NCI-H146 treated with DMSO at 0.1 percent for 48 hours (cell line): ENCODE measurements at regions not wholly inside any gene's neighbourhood (a gene's known extent, or its start where the extent isn't known, plus 50 kb on each side); places are given as distances from the start of the nearest gene placed in this dataset.

Experiments
- DNase-seq: peaks from one replicate; lab custom pipeline; 2025; ENCODE audit not compliant: unreplicated experiment; lab: John Stamatoyannopoulos, UW

DNA sequence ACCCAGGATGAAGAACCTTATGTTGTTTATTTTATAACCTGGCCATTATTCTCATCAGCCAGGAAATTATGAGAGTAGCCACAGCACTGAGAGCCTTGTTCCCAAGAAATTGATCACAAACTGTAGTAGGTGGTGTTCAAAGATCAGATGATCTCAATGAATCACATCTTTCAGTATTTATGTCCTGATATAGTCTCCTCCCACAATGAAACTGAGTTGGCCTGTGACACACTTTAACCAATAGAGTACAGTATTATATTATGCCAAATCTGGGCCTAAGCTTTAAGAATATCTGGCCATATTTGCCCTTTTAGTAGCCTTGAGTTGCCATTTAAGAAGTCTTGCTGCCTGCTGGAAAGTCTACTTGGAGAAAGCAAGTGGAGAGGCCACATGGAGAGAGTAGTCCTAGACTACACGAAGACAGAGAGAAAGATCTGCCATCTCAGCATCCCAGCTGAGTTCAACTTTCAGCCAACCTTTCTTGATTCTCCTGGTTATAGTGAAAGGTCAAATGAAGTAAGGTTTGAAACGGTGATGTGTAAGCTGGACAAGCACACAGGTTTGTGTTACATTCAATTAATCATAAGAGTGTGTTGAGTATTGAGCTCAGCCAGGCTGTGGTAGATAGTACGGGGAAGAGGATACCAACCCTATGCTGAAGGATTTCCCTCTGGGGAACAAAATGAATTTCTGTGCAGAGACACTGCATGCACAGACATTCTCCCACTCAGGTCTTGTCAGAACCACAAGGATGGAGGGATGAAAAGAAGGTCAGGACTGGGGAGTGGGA is 561.8 kb downstream of the SOX6 start:
- no peak for DNase-seq

DNA sequence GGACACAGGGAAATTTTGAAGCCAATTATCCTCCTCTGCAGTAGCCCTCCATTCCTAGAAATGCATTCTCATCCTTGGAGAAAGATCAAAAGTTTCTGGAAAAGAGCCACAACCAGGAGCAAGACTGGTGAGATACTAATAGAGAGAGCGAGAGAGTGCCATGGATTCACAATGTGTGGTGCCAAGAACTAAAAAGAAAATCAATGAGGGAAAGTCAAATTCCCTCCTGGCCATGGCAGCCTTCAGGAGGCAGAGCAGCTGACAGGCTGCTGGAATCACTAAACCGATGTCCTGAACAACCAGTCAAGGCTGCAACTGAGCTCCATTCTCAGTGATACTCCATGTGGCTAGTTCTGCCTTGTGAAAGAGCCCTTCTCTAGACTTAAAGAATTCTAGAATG is 561.0 kb downstream of the SOX6 start:
- DNase-seq, result no peak

DNA sequence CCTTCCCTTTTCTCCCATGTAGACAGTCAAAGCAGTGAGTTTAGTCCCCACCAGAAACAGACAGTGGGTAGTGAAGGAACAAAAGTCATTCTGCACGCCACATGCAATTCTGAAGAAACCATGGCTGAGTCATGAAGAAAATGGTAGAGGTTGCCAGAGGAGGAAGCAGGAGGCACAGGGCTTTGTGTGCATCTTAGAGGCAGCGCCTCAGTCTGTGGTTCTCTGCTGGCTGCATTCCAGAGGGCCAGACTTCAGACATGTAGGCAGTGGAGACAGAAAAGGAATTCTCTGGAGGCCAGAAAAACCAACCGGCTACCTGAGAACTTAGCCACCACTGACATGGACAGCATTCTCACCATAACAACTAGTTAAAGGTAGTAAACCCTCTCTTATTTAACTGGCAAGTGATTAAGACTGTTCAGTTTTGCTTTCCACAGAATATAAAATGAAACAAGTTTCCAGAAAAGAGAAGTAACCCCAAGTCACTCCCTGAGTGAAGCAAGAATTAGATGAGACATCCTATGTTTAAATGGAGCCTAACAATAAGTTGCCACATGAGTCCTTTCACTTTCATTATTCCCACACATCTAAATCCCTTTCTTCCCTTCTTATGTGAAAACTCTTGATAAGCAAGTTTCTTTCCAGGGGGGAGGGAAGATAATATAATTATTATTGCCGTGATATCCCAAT is 556.1 kb downstream of the SOX6 start:
- DNase-seq, result no peak

DNA sequence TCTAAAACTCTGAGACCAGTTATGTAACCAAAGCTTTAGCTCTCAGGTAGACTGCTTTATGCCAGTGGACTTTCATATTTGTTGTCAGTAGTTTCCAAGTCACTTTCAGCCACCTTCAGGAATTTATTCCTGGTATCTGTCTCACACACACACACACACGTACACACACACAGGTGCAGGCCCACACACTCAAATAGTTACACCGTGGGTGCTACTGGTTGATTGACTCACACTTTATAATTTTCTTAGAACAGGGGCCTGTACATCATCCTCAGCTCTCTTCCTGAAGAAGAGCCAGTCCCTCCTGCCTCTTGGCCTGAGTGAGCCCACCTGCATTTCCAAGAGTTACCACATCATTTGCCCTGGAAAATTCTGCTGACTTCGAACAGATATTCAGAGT is 555.2 kb downstream of the SOX6 start:
- no peak for DNase-seq

DNA sequence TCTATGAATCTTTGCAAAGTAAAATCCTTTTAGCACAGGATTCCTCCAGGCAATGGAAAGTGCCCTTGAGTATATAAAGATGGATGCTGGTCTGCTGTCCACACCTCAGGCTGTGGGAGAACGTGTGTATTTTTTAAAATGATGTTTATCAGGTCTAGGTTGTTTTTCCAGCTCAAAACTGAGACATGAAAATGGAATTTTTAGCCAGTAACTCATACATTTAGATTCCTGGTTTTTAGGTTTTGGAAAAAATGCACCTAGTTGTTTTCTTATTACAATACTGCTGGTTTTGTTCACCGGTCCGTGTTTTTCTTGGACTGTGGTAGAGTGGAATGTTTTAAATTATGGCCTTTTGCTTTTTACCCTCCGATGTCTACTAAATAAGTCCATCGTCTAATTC is 554.7 kb downstream of the SOX6 start:
- no peak for DNase-seq

DNA sequence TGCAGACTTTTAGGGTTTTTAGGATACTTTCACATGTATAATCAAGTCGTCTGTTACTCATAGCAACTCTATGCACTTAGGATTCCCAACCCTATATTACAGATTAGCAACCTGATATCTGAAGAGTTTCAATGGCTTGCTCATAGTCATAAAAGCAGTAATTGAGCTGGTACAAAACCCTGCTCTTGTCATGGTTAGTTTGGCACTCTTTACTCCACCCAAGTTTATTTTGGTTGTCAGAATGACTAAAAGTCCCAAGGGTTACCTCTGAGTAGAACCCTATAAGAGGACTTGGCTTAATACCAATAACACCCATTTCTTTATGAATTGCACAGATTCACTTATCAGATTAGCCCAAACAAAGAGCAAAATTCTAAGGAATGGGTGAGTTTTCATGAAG is 550.6 kb downstream of the SOX6 start:
- DNase-seq, result no peak

DNA sequence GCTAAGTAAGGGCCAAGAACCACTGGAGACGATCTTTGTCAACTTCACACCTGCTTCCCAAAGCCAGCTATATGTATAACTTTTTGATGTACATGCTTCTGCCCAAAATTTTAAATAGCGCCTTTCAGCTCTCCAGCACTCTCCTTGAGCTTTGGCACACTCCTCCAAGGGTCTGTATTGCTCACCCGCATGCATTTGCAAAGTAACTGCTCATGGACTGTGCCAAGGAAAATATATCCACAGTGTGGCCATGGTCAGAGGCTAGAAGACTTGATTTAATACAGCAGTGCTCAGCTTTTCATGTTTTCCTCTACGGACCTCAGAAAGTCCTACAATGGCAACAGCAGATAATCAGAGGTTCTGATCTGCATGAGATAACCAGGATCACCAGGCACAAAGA is 550.1 kb downstream of the SOX6 start:
- no peak for DNase-seq

DNA sequence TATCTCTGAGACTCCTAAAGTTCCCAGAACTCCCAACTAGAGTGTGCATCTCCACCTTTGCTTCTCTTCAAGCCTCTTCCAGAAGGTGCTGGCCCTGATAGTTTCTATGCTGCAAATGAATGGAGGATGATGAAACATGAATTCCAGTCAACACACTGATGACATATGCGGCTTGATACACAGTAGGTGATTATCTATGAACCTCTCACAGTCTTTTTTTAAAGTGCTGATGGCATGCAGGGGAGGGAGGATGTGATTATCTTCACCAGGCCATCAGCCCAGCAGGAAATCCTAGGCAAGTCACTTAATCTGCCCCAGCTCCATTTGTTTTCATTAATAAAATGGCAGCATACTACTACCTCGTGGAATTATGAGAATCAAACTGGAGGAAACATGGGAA is 548.5 kb downstream of the SOX6 start:
- DNase-seq, result no peak

DNA sequence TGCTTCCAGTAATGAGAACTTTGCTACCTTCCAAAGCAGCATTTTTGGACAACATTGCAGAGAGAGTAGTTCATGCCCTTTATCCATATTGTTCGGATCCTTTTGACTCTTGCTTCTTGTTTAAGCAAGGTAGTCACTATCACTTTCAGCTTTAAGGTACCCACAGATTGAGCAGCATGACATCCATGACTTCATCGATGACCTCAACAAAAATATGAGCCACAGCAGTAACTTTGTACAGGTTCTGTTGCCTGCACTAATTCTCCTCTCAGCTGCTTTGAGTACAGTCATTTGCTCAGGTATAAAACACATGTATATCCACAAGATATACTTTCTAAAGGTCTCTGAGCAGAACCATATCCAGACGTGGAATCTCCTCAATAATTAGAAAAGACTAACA is 546.3 kb downstream of the SOX6 start:
- no peak for DNase-seq

DNA sequence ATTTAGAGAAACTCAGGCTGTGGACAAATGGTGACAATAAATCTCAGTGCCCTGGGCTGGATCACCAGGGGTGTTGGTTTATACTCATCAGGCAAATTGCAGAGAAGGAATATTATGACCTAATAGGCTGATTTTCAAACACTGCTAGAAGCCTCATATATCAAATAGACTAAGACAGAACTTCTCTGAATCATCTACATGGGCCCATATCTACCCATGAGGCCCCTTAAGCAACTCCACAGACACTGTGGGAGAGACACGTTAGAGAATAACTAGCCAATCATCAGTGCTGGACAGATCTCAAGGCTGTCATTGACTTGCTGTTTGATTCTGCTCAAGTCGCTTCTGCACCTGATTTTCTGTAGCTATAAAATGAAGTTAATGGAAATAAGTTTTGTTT is 545.8 kb downstream of the SOX6 start:
- DNase-seq, result no peak

DNA sequence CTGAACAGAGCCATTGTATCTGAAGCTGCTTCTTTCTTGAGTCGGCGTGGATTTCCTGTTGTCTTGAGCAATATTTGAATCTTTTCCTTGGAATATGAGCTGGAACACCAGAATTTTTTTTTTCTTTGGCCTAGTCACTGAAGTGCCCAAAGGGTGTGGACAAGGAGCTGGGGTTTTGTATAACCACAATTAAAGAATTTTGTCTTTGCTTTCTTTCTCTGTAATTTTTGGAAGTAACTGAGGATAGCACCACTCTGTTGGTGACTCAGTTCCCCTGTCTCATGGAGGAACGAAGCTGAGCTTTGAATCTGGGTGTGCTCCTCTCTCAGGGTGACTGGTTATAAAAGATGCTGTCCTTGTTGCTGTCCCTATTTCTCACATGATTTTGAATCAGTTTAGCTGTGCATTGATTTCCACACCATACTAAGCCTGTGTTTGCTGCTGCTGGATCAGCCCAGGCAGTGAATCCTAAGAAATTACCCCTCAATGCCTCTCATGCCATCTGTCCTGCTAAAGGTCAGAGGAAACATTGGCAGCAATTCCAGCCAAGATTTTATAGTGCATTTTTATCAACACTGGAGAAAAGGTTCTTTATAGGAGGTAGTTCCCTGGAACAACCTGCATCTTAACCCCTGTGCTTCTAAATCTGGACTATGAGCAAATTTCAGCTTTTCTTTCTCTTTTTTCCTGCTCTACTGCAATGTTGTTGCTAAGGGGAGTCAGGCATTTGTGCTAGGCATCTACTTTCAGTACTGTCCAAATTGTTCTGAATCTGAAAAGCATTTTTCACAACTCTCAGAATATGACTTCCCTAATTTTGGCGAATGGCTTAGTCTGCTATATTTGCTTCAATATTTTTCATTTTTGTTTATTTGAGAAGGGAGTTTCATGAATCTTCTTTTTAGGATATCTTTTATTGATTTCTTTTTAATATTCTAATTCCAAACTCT is 540.8 kb downstream of the SOX6 start:
- no peak for DNase-seq

DNA sequence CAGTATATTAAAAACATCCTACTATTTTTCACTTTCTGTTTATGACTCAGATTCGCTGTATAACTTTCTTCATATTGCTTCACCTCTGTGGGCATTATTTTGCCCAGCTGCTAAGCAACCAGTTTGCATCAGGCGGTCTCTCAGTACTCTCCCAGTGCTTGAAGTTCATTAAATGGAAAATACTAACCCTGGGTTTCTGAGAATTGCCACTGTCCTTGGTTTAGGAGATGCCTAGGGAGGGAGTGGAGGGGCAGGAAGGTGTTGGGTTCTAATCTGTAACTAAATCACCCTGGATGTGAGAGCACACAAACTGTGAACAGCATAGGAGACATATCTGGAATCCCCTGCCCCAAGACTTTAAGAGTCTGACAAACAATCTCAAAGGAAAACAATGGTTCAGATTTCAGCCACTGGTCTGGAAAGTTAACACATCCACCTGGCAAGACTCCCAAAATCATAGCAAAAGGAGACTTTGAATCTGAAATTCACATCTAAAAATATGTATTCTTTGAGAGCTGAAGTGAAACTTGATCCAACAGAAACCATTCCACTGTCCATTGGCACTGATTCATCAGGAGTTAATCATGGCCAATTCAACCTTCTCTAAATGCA is 540.0 kb downstream of the SOX6 start:
- no peak for DNase-seq

DNA sequence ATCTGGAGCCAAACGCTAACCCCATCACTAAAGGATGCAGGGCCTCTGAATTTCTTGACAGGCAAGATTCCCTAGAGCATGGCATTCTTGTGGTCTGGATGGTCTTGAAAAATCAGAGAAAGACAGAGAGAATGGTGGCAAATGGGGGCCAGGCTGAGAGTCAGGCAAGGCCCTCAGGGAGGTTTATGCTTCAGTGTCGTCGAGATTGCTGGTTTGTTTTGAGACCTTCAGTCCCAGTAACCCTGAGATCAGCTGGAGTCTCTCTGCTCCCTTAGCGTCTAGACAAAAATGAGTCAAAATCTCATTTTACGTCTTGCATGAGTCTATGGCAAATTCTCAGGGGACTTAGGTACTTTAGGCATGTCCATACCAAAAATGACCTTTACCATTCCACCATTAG is 539.3 kb downstream of the SOX6 start:
- DNase-seq, result no peak

DNA sequence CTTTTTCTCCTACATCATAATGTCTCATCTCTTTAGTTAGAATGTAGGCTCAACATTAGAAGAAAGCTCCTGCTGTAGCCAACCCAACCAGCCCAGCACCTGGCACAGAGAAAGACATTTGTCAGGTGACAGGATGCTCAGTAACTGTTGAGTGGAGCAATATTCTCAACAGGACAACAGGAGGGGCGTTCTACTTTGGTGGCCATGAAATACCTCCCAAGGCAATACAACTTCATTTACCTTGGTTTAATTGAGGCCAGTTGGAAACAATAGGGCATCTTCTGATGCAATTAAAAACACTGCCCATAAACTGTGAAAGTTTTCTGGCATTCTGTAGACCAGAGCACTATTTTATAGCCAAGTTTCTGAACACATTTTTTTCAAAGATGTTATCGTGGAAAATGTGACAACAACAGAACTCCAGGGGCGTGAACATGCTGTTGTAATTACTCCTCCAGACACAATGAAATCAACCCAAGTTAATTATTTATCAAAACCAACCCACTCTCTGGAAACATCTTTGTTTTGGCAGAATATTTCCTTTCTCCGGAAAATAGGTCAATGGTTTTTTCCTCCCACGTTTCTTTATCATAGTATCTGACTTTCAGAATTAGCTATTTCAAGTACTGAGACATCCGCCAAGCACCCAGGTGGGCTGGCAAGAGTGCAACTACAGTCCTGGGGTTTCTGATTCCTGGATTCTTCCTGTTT is 538.1 kb downstream of the SOX6 start:
- DNase-seq, result no peak

DNA sequence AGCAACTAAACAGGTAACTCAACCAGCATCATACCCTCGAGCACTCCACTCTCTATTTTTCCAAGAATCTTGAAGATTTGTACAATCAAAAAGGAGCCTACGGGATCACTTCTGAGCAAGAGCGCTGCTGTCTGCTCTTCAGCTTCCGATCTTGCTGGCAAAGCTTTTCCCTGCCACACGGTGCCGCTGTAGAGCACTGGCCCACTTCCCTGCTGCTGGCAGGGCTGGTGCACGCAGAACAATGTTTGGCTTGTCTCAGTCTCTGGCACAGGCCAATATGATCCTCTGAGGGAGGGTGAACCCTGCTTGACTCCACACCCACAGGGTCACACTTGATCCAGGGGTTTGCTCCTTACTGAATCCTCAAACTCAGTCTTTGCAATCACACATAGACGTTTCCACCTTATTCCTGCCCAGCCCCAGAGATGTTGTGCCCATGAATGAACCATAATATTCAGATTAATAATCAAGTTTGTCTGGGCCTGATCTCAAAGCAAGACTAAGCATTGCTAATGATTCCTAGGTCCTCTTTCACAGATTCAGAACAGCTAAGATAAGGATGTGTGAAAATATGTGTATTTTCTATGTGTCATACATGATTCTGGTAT is 536.6 kb downstream of the SOX6 start:
- DNase-seq, result no peak

DNA sequence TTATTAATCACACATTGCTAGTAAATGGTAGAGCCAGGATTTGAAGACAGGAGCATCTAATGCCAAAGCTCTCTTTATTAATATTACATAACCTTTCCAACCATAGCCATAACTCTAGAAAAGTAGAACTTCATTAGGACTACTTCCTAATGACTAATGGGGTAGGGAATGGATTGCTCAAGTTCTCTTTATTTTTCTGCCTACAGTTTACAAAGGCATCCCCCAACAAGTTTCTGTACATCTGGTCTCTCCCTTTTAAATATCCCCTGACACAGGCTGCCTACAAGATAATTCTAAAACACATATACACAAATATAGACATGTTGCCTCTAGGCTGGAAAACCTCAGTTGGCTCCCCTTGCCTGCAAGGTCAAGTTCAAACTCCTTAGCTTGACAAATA is 534.9 kb downstream of the SOX6 start:
- no peak for DNase-seq

DNA sequence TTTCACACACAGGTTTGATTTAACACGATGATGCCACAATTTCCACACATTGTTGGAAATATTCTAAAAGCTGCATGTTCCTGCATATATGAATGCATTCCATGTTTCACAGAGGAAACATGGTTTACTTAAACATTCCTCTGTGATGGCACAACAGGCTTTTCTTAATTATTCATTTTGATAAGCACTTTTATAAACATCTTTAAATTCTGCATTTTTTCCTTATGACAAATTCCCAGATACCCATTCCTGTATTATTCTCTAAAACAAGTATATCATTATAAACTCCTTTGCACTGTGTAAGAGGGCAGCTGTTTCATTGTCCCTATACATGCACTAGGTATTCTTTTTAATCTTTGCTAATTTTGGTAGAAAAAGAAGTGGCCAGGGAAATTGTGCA is 532.3 kb downstream of the SOX6 start:
- DNase-seq, result no peak

DNA sequence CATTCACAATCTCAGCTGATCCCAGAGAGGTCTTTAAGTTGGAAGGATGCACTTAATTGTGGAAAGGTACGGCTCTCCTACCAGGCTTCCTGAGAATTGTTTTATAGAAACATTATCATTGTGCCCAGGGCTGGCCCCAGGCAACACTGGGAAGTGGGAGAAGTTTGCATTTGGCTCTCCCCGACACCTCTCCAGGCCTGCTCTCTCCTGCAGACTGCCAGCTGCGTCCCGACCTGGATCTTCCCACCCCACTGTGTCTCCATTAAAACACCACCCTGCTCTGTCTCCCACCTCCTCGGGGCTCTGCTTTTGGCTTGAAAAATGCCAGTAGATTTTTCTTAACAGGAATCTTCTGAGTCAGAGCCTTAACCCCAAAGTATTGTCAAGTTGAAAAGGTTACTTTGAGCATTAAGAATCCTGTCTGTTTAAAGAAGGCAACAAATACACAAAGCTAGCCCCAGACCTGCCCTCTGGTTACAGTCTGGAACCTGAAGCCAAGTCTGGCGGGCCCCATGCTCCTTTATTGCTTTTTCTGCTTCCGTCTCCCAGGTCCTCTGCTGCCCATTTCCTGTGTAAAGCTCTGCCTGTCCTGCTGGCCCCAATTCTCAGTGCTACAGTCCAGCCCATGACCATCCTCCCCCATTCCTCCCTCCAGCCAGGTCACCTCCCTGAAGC is 530.2 kb downstream of the SOX6 start:
- DNase-seq, result no peak

DNA sequence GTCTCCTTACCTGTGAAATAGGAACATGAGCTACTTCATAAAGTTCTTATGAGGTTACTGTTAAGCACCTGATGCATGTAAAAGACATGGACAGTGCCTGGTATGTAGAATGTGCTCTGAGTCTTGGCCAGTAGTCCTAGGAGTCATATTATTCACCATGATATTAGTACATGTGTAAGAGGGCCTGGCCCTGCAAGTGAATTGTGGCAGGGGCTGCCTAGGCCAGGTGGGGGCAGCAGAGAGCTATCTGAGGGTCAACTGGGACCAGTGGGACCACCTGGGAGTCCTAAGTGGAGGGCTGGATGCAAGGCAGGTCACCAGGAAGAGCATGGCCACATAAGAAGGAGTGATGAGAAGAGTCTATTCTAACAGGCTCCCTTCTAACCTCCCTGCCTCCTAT is 529.5 kb downstream of the SOX6 start:
- DNase-seq, result no peak
